ENCODE measurements at regions not wholly inside any gene's neighbourhood (a gene's known extent, or its start where the extent isn't known, plus 50 kb on each side); places are given as distances from the start of the nearest gene placed in this dataset.

DNA sequence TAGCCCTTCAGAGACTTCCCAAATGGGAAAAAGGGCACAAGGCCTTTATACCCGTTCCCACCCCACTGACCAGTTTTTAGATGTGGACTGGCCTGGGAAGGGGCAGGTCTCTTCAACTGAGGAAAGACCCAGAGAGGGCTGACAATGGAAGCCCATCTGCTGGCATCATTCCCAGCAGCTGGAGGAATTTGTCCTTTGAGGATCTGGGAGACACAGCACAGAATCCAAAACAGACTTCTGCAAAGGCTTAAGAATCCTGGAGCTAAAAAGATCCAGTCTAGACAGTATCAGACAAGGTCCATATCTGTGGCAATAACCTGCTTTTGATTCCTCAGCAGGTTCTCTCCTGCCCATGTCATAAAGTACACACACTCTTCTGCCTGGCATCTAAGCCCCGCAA, 329.2 kb downstream of the TMEM167A start:
- DNase-seq (ENCODE audit: low read depth, low spot score): no peak
- Histone ChIP-seq H3K36me3 (ENCODE audit: control insufficient read depth, insufficient read depth, low read length) (no peaks in the 10 kb centered on the region), H3K27ac (ENCODE audit: low read length) (no peak overlapping the region), H3K4me1 (ENCODE audit: control insufficient read depth, insufficient read depth, low read length) (no peaks in the 10 kb centered on the region), H3K27me3 (ENCODE audit: control insufficient read depth, insufficient read depth, low read length) (no peaks in the 10 kb centered on the region), H3K4me3 (ENCODE audit: low read length) (no peak overlapping the region), H3K9me3 (ENCODE audit: control insufficient read depth, insufficient read depth, low read length) (no peaks in the 10 kb centered on the region)
- WGBS (ENCODE audit: insufficient coverage, insufficient read length): no CpG with 5 or more reads among the region's 2 CpGs

DNA sequence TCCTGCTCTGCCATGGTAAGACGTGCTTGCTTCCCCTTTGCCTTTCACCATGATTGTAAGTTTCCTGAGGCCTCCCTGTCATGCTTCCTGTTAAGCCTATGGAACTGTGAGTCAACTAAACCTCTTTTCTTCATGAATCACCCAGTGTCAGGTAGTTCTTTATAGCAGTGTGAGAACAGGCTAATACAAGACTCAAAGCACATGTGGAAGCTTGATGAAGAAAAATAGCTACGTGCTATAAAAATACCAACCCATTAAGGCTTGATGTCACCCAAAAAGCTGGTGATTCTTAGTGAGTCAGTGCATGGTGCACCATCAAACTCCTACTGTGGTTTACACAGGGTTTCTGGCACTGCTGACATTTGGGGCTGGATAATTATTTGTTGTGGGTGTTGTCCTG, 332.2 kb downstream of the TMEM167A start:
- no CpG with 5 or more reads among the region's 2 CpGs for whole genome bisulfite sequencing (ENCODE audit: insufficient coverage, insufficient read length)
- Histone ChIP-seq H3K27me3 (ENCODE audit: control insufficient read depth, insufficient read depth, low read length) (no peaks in the 10 kb centered on the region), H3K36me3 (ENCODE audit: control insufficient read depth, insufficient read depth, low read length) (no peaks in the 10 kb centered on the region), H3K27ac (ENCODE audit: low read length) (no peak overlapping the region), H3K4me1 (ENCODE audit: control insufficient read depth, insufficient read depth, low read length) (no peaks in the 10 kb centered on the region), H3K9me3 (ENCODE audit: control insufficient read depth, insufficient read depth, low read length) (no peaks in the 10 kb centered on the region), H3K4me3 (ENCODE audit: low read length) (no peak overlapping the region)
- DNase-seq (ENCODE audit: low read depth, low spot score): no peak

DNA sequence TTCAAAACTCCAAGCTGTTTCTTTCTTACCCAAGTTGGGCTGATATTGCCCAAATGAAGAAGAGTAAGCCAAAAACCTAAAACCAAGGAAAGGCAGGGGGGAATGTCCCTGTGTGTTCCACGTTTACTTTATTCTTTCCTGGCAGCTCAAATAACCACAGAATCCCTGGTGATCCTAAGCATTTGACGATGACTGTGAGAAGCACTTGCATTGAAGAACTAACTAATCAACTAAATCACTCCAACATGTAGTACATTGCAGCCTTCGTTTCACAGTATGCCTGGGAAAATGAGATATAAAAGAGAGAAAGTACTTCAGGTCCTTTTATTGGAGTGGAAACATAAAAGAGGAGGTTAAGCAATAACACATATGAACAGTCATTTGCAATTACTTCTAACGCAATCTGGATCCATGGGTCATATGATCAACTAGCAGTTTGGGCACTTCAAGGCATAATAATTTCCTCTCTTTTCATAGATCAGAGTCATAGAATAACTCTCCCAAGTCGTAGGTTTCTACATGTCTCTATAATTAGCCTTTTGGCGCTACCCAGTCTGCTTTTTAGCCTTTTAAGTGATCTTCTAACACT, 338.4 kb downstream of the TMEM167A start:
- no peak for DNase-seq (ENCODE audit: low read depth, low spot score)
- H3K4me3 ChIP-seq (ENCODE audit: low read length): no peak overlapping the region
- H3K27ac ChIP-seq (ENCODE audit: low read length): no peak overlapping the region
- no peaks in the 10 kb centered on the region for H3K27me3 ChIP-seq (ENCODE audit: control insufficient read depth, insufficient read depth, low read length)
- H3K9me3 ChIP-seq (ENCODE audit: control insufficient read depth, insufficient read depth, low read length): no peaks in the 10 kb centered on the region
- no peaks in the 10 kb centered on the region for H3K36me3 ChIP-seq (ENCODE audit: control insufficient read depth, insufficient read depth, low read length)
- no peaks in the 10 kb centered on the region for H3K4me1 ChIP-seq (ENCODE audit: control insufficient read depth, insufficient read depth, low read length)
- no CpG with 5 or more reads among the region's 6 CpGs for WGBS (ENCODE audit: insufficient coverage, insufficient read length)

GRCh38 chr5:82735160-82735789, 341.9 kb downstream of the TMEM167A start:
- no peak overlapping the region for H3K27ac ChIP-seq (ENCODE audit: low read length)
- H3K4me3 ChIP-seq (ENCODE audit: low read length): no peak overlapping the region
- no CpG with 5 or more reads among the region's 3 CpGs for WGBS (ENCODE audit: insufficient coverage, insufficient read length)

DNA sequence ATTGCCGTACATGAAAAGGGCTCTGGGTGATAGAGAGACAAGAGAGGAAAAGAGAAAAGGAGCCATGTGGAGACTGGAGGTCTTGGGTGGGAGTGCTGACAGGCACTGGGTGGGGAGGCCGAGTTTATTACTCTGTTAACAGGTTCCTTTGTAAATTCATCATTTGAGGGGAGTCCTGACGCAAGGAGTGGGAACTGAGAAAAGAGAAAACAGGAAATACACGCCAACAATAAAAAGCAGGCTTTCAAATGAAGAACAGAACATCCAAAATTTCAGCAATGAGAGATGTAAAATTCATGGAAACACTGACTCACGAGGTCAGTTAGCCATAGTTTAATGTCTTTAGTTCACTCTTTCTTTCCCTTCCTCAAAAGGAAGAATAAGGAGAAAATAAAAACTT, 342.8 kb downstream of the TMEM167A start:
- H3K4me1 ChIP-seq (ENCODE audit: control insufficient read depth, insufficient read depth, low read length): no peaks in the 10 kb centered on the region

More at GRCh38 chr5:82735160-82735789, 341.9 kb downstream of the TMEM167A start:
- H3K36me3 ChIP-seq (ENCODE audit: control insufficient read depth, insufficient read depth, low read length): no peaks in the 10 kb centered on the region
- H3K9me3 ChIP-seq (ENCODE audit: control insufficient read depth, insufficient read depth, low read length): no peaks in the 10 kb centered on the region
- no peaks in the 10 kb centered on the region for H3K4me1 ChIP-seq (ENCODE audit: control insufficient read depth, insufficient read depth, low read length)
- DNase-seq (ENCODE audit: low read depth, low spot score): no peak
- no peaks in the 10 kb centered on the region for H3K27me3 ChIP-seq (ENCODE audit: control insufficient read depth, insufficient read depth, low read length)

DNA sequence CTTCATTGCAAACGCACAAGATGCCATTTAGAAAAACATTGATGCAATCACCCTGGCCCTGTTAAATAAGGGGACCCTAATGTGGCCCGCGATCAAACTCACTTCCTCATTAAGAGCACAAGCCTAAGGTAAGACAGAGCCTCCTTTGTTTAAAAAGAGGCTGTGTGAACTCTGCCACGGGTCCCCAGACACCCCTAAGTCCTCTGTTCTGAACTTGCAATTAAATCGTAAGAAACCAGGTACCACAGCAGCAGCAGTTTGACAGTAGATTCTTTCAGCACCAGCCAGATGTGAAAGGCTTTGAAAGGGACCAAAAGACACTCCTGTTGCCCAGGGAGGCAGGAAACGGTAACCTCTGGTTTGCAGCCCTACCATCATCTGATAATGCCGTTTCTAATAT, 346.3 kb downstream of the TMEM167A start:
- Histone ChIP-seq H3K27me3 (ENCODE audit: control insufficient read depth, insufficient read depth, low read length) (no peaks in the 10 kb centered on the region), H3K9me3 (ENCODE audit: control insufficient read depth, insufficient read depth, low read length) (no peaks in the 10 kb centered on the region), H3K4me3 (ENCODE audit: low read length) (no peak overlapping the region), H3K4me1 (ENCODE audit: control insufficient read depth, insufficient read depth, low read length) (no peaks in the 10 kb centered on the region), H3K36me3 (ENCODE audit: control insufficient read depth, insufficient read depth, low read length) (no peaks in the 10 kb centered on the region), H3K27ac (ENCODE audit: low read length) (no peak overlapping the region)
- no CpG with 5 or more reads among the region's 7 CpGs for WGBS (ENCODE audit: insufficient coverage, insufficient read length)
- DNase-seq (ENCODE audit: low read depth, low spot score): no peak

More for the DNA sequence above, 342.8 kb downstream of the TMEM167A start:
- no CpG with 5 or more reads among the region's 5 CpGs for WGBS (ENCODE audit: insufficient coverage, insufficient read length)
- Histone ChIP-seq H3K36me3 (ENCODE audit: control insufficient read depth, insufficient read depth, low read length) (no peaks in the 10 kb centered on the region), H3K27me3 (ENCODE audit: control insufficient read depth, insufficient read depth, low read length) (no peaks in the 10 kb centered on the region), H3K4me3 (ENCODE audit: low read length) (no peak overlapping the region), H3K27ac (ENCODE audit: low read length) (no peak overlapping the region), H3K9me3 (ENCODE audit: control insufficient read depth, insufficient read depth, low read length) (no peaks in the 10 kb centered on the region)
- DNase-seq (ENCODE audit: low read depth, low spot score): no peak

DNA sequence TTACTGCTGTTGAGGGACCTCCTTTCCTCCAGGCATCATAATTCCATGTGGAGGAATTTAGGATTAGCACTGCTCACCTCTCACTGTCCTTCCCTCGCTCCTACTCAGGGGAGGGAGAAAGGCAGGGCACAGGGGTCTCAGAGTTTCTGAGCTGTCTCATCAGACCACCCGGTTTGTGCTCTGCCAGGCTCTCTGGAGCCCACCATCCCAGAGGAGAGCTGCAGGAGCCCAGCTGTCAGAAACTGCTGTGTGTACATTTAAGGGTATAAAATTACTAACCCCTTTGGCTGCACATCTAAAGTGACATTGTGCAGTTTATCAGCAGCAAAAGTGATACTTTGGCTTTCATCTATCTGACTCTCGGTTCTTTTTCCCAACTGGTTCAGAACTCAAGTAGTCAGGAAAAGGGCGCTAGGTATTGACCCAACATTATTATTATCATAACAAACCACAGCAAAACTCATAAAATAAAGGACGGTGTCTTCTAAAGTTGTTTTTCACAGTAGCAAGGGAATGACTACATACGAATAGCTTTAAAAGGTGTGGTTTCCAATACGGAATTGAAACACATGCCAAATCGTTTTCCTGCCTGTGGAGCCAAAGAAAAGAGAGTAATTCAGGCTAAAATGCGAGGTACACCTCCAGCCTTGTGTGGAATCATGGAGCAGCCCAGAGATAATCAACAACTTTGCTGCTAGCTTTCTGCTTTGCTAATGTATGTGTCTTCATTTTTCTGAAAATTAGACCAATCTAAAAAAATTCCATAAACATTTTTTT, 348.1 kb downstream of the TMEM167A start:
- Histone ChIP-seq H3K4me1 (ENCODE audit: control insufficient read depth, insufficient read depth, low read length) (no peaks in the 10 kb centered on the region), H3K27ac (ENCODE audit: low read length) (no peak overlapping the region), H3K27me3 (ENCODE audit: control insufficient read depth, insufficient read depth, low read length) (no peaks in the 10 kb centered on the region), H3K4me3 (ENCODE audit: low read length) (no peak overlapping the region), H3K9me3 (ENCODE audit: control insufficient read depth, insufficient read depth, low read length) (no peaks in the 10 kb centered on the region), H3K36me3 (ENCODE audit: control insufficient read depth, insufficient read depth, low read length) (no peaks in the 10 kb centered on the region)
- DNase-seq (ENCODE audit: low read depth, low spot score): no peak
- WGBS (ENCODE audit: insufficient coverage, insufficient read length): no CpG with 5 or more reads among the region's 9 CpGs

GRCh38 chr5:82723168-82723567, 354.0 kb downstream of the TMEM167A start:
- Histone ChIP-seq H3K27ac (ENCODE audit: low read length) (no peak overlapping the region), H3K4me3 (ENCODE audit: low read length) (no peak overlapping the region), H3K27me3 (ENCODE audit: control insufficient read depth, insufficient read depth, low read length) (no peaks in the 10 kb centered on the region), H3K36me3 (ENCODE audit: control insufficient read depth, insufficient read depth, low read length) (no peaks in the 10 kb centered on the region), H3K4me1 (ENCODE audit: control insufficient read depth, insufficient read depth, low read length) (peaks cover 2% of the 10 kb centered on the region; the same call in 1 of the 2 replicates), H3K9me3 (ENCODE audit: control insufficient read depth, insufficient read depth, low read length) (no peaks in the 10 kb centered on the region)
- no peak for DNase-seq (ENCODE audit: low read depth, low spot score)
- WGBS (ENCODE audit: insufficient coverage, insufficient read length): no CpG with 5 or more reads among the region's 3 CpGs

- DNase-seq (ENCODE audit: low read depth, low spot score): no peak
- WGBS (ENCODE audit: insufficient coverage, insufficient read length): no CpG with 5 or more reads among the region's 1 CpG
- Histone ChIP-seq H3K9me3 (ENCODE audit: control insufficient read depth, insufficient read depth, low read length) (no peaks in the 10 kb centered on the region), H3K36me3 (ENCODE audit: control insufficient read depth, insufficient read depth, low read length) (no peaks in the 10 kb centered on the region), H3K4me1 (ENCODE audit: control insufficient read depth, insufficient read depth, low read length) (peaks cover 2% of the 10 kb centered on the region; the same call in 1 of the 2 replicates), H3K27me3 (ENCODE audit: control insufficient read depth, insufficient read depth, low read length) (no peaks in the 10 kb centered on the region), H3K4me3 (ENCODE audit: low read length) (no peak overlapping the region), H3K27ac (ENCODE audit: low read length) (no peak overlapping the region)
Measured at GRCh38 chr5:82721087-82721410, 356.1 kb downstream of the TMEM167A start.

GRCh38 chr5:82720213-82721086, 356.7 kb downstream of the TMEM167A start:
- Histone ChIP-seq H3K4me3 (ENCODE audit: low read length) (no peak overlapping the region), H3K27ac (ENCODE audit: low read length) (no peak overlapping the region), H3K4me1 (ENCODE audit: control insufficient read depth, insufficient read depth, low read length) (peaks cover 2% of the 10 kb centered on the region; the same call in 1 of the 2 replicates), H3K9me3 (ENCODE audit: control insufficient read depth, insufficient read depth, low read length) (no peaks in the 10 kb centered on the region), H3K36me3 (ENCODE audit: control insufficient read depth, insufficient read depth, low read length) (no peaks in the 10 kb centered on the region), H3K27me3 (ENCODE audit: control insufficient read depth, insufficient read depth, low read length) (no peaks in the 10 kb centered on the region)
- no CpG with 5 or more reads among the region's 6 CpGs for WGBS (ENCODE audit: insufficient coverage, insufficient read length)
- no peak for DNase-seq (ENCODE audit: low read depth, low spot score)

Measured in iPS DF 6.9 (cell line).